ENCODE measurements at regions not wholly inside any gene's neighbourhood (a gene's known extent, or its start where the extent isn't known, plus 50 kb on each side); places are given as distances from the start of the nearest gene placed in this dataset.

DNA sequence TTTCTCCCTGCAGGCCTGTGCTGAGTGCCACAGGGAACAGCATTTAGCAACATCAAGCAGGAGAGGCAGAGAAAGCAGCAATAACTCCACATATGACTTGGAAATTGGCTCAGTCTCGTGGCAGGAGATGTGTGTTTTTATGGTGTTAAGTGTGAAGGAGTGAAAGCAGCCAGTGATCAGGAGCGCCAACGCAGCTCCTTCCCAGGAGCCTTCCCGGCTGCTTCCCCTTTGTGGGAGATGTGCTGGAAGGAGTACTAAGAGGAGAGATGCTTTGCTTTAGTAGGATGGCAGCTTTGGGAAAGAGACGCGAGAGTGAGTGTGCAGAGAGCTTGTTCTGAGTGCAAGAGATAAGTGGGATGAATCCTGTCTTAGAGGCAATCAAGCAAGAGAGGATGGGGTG, 54.7 kb upstream of the KIRREL3 start (continued):
- TF ChIP-seq, protein P1, sequence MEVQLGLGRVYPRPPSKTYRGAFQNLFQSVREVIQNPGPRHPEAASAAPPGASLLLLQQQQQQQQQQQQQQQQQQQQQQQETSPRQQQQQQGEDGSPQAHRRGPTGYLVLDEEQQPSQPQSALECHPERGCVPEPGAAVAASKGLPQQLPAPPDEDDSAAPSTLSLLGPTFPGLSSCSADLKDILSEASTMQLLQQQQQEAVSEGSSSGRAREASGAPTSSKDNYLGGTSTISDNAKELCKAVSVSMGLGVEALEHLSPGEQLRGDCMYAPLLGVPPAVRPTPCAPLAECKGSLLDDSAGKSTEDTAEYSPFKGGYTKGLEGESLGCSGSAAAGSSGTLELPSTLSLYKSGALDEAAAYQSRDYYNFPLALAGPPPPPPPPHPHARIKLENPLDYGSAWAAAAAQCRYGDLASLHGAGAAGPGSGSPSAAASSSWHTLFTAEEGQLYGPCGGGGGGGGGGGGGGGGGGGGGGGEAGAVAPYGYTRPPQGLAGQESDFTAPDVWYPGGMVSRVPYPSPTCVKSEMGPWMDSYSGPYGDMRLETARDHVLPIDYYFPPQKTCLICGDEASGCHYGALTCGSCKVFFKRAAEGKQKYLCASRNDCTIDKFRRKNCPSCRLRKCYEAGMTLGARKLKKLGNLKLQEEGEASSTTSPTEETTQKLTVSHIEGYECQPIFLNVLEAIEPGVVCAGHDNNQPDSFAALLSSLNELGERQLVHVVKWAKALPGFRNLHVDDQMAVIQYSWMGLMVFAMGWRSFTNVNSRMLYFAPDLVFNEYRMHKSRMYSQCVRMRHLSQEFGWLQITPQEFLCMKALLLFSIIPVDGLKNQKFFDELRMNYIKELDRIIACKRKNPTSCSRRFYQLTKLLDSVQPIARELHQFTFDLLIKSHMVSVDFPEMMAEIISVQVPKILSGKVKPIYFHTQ (CRISPR knock-in tag; IDR thresholded peaks at IDR 0.05) = no peak

DNA sequence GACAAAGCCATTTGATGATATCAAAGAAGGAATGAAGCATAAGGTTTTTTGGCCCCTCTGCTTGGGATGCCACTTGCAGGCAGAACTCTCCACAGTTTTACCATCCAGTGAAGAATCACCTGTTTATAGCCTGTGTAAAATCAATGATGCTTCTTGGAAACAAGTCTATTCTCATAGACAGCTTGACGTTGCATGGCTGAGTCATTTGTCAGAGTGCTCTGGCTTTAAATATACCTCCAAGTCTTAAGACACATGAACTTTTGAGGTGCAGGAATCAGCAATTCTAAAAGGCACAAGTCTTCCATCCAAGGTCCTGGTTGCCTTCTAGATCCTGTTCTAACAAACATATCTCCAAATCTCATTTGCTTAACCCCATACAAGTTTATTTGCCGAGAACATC, 53.6 kb upstream of the KIRREL3 start:
- ATAC-seq (no peak), DNase-seq (ENCODE audit: low spot score) (no peak)
- TF ChIP-seq ZNF219 (CRISPR knock-in tag; IDR thresholded peaks at IDR 0.05; ENCODE audit: borderline replicate concordance) (no peak), NFE2L1 (CRISPR knock-in tag; IDR thresholded peaks at IDR 0.05) (no peak), ETV6 (CRISPR knock-in tag; IDR thresholded peaks at IDR 0.05) (no peak), TEAD1 (CRISPR knock-in tag; IDR thresholded peaks at IDR 0.05) (no peak)
- peaks cover 6% of the 10 kb centered on the region for H3K9me3 Mint-ChIP-seq
- ChIA-PET POLR2A (no interaction called here), CTCF (interaction anchor here (1.3 to 1.4 kb wide), 2 partner anchors 20 to 64 kb away, joined by 3 to 4 read pairs; no protein-coding TSS in a partner anchor)
- H3K4me1 Mint-ChIP-seq = peaks cover 33% of the 10 kb centered on the region
- peaks cover 3% of the 10 kb centered on the region; the same call in 1 of the 2 replicates for H3K27me3 Mint-ChIP-seq (ENCODE audit: low read depth)
- H3K36me3 Mint-ChIP-seq = no peaks in the 10 kb centered on the region
- H3K4me3 Mint-ChIP-seq = no peak overlapping the region
- no peak overlapping the region for H3K27ac Mint-ChIP-seq

DNA sequence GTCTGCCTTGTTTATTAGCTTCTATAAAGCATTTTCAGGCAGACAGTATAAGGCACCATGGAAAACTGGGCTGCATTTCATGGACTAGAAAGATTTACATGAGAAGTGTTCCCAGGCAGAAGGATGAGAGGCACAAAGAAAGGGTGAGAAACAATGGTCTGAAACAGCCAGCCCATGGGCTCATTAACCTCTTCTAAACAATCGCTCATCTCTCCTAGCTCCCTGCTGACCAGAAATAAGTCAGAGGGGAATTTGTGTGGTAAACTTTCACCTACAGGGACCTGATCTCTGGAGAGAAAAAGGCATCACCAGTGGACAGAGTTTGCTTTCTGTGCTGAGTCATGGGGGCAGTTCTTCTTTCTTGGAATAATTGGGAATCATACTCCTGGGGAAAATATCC, 51.8 kb upstream of the KIRREL3 start:
- CTCF ChIA-PET = no interaction called here
- ATAC-seq = peak; percentile 70
- TF ChIP-seq JUN (CRISPR knock-in tag; IDR thresholded peaks at IDR 0.05) = no peak
- TF ChIP-seq, protein P2, sequence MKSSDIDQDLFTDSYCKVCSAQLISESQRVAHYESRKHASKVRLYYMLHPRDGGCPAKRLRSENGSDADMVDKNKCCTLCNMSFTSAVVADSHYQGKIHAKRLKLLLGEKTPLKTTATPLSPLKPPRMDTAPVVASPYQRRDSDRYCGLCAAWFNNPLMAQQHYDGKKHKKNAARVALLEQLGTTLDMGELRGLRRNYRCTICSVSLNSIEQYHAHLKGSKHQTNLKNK (CRISPR knock-in tag; IDR thresholded peaks at IDR 0.05) = no peak
- TF ChIP-seq, protein P3, sequence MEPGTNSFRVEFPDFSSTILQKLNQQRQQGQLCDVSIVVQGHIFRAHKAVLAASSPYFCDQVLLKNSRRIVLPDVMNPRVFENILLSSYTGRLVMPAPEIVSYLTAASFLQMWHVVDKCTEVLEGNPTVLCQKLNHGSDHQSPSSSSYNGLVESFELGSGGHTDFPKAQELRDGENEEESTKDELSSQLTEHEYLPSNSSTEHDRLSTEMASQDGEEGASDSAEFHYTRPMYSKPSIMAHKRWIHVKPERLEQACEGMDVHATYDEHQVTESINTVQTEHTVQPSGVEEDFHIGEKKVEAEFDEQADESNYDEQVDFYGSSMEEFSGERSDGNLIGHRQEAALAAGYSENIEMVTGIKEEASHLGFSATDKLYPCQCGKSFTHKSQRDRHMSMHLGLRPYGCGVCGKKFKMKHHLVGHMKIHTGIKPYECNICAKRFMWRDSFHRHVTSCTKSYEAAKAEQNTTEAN (CRISPR knock-in tag; IDR thresholded peaks at IDR 0.05) = no peak
- no peak for TF ChIP-seq ZBTB21 (CRISPR knock-in tag; IDR thresholded peaks at IDR 0.05; ENCODE audit: borderline replicate concordance)
- TF ChIP-seq IRF2 (CRISPR knock-in tag; IDR thresholded peaks at IDR 0.05; ENCODE audit: borderline replicate concordance, low read depth) = no peak
- TF ChIP-seq, protein P4, sequence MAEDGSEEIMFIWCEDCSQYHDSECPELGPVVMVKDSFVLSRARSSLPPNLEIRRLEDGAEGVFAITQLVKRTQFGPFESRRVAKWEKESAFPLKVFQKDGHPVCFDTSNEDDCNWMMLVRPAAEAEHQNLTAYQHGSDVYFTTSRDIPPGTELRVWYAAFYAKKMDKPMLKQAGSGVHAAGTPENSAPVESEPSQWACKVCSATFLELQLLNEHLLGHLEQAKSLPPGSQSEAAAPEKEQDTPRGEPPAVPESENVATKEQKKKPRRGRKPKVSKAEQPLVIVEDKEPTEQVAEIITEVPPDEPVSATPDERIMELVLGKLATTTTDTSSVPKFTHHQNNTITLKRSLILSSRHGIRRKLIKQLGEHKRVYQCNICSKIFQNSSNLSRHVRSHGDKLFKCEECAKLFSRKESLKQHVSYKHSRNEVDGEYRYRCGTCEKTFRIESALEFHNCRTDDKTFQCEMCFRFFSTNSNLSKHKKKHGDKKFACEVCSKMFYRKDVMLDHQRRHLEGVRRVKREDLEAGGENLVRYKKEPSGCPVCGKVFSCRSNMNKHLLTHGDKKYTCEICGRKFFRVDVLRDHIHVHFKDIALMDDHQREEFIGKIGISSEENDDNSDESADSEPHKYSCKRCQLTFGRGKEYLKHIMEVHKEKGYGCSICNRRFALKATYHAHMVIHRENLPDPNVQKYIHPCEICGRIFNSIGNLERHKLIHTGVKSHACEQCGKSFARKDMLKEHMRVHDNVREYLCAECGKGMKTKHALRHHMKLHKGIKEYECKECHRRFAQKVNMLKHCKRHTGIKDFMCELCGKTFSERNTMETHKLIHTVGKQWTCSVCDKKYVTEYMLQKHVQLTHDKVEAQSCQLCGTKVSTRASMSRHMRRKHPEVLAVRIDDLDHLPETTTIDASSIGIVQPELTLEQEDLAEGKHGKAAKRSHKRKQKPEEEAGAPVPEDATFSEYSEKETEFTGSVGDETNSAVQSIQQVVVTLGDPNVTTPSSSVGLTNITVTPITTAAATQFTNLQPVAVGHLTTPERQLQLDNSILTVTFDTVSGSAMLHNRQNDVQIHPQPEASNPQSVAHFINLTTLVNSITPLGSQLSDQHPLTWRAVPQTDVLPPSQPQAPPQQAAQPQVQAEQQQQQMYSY (CRISPR knock-in tag; IDR thresholded peaks at IDR 0.05) = no peak
- TF ChIP-seq ZNF263 (CRISPR knock-in tag; IDR thresholded peaks at IDR 0.05; ENCODE audit: low read depth) = no peak
- TF ChIP-seq HMGA2 (CRISPR knock-in tag; IDR thresholded peaks at IDR 0.05) = no peak
- TF ChIP-seq, protein P5, sequence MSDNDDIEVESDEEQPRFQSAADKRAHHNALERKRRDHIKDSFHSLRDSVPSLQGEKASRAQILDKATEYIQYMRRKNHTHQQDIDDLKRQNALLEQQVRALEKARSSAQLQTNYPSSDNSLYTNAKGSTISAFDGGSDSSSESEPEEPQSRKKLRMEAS (CRISPR knock-in tag; IDR thresholded peaks at IDR 0.05) = no peak
- no peak for TF ChIP-seq TP53 (CRISPR knock-in tag; IDR thresholded peaks at IDR 0.05)
- TF ChIP-seq, protein P6, sequence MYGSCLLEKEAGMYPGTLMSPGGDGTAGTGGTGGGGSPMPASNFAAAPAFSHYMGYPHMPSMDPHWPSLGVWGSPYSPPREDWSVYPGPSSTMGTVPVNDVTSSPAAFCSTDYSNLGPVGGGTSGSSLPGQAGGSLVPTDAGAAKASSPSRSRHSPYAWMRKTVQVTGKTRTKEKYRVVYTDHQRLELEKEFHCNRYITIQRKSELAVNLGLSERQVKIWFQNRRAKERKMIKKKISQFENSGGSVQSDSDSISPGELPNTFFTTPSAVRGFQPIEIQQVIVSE (CRISPR knock-in tag; IDR thresholded peaks at IDR 0.05; ENCODE audit: borderline replicate concordance) = no peak
- TF ChIP-seq ESRRA (CRISPR knock-in tag; IDR thresholded peaks at IDR 0.05; ENCODE audit: borderline replicate concordance) = no peak
- no peak for TF ChIP-seq TCF7 (CRISPR knock-in tag; IDR thresholded peaks at IDR 0.05; ENCODE audit: low read depth)
- no peak for TF ChIP-seq SMAD3 (CRISPR knock-in tag; IDR thresholded peaks at IDR 0.05; ENCODE audit: borderline replicate concordance)
- peaks cover 3% of the 10 kb centered on the region; the same call in 1 of the 2 replicates for H3K27me3 Mint-ChIP-seq (ENCODE audit: low read depth)
- no peak overlapping the region for H3K4me3 Mint-ChIP-seq
- no peak overlapping the region for H3K27ac Mint-ChIP-seq
- H3K9me3 Mint-ChIP-seq = peaks cover 6% of the 10 kb centered on the region
- peaks cover 20% of the 10 kb centered on the region for H3K4me1 Mint-ChIP-seq
- POLR2A ChIA-PET = no interaction called here
- H3K36me3 Mint-ChIP-seq = no peaks in the 10 kb centered on the region
- DNase-seq (ENCODE audit: low spot score) = no peak

Measured in WTC11 (cell line).